ENCODE measurements at regions not wholly inside any gene's neighbourhood (a gene's known extent, or its start where the extent isn't known, plus 50 kb on each side); places are given as distances from the start of the nearest gene placed in this dataset.

DNA sequence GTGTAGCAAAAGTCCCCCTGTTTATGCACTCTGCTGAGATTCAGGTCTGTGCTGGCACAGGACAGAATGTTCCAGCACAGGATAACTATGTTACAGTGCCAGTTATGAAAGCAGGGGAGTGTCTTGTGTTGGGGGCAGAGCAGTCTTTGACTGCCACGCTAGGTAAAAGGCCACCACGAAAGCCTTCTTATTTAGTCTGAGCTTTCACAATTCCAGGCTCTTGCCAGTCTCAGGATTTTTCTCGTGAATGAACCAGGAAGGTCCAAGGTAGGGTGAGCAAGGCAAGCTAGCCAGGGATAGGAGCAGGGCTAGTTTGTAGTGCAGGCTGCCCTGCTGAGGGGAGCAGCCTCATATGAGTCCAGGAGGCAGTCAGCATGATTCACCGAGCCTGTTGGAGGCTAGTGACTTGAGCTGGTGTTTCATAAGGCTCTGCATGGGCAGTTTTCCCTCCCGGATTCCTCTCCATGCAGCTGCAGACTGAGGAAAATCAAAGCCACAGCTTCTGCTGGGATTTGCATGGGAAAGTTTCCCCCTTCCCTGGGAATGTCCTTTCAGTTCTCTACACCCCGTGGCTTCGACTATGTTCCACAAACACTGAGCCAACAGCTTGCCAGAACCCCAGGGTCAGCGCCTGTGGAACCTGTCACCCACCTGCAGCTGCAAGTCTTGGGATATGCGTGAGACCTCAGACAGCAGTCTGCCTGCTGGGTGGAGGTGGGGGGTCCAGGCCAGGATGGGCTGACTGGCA is 112.3 kb downstream of the JCAD start:
- H3K27ac ChIP-seq (ENCODE audit: low read depth, low read length, poor library complexity, severe bottlenecking) = no peak overlapping the region
- DNase-seq (ENCODE audit: low spot score) = no peak
- no TSS peak for BruUV-seq (replicated peaks)
- intact Hi-C loops (cut with micrococcal nuclease; ENCODE audit: unreplicated experiment) = no loop called here
- POLR2A ChIA-PET (ENCODE audit: low non-redundant PET) = no interaction called here
- no peaks in the 10 kb centered on the region for H3K36me3 ChIP-seq (ENCODE audit: insufficient read depth, low read length, poor library complexity, severe bottlenecking)
- H3K4me3 ChIP-seq (ENCODE audit: low read depth, low read length, poor library complexity, severe bottlenecking) = no peak overlapping the region
- no peaks in the 10 kb centered on the region for H3K27me3 ChIP-seq (replicated peaks; ENCODE audit: insufficient read depth, low read depth, low read length, poor library complexity)
- no peak for TF ChIP-seq CTCF (conservative IDR thresholded peaks at IDR 0.05; ENCODE audit: low read depth, low read length)
- no peak for TF ChIP-seq EZH2 (IDR thresholded peaks at IDR 0.05; ENCODE audit: borderline replicate concordance, low read depth, low read length, poor library complexity, severe bottlenecking)
- H3K4me1 ChIP-seq (ENCODE audit: insufficient read depth, low read length, poor library complexity, severe bottlenecking) = no peaks in the 10 kb centered on the region
- H3K9me3 ChIP-seq (ENCODE audit: low read depth, low read length, poor library complexity, severe bottlenecking) = no peaks in the 10 kb centered on the region
- CTCF ChIA-PET = no interaction called here

GRCh38 chr10:29946614-29946952 is 112.8 kb downstream of the JCAD start:
- Histone ChIP-seq H3K27me3 (replicated peaks; ENCODE audit: insufficient read depth, low read depth, low read length, poor library complexity) (no peaks in the 10 kb centered on the region), H3K36me3 (ENCODE audit: insufficient read depth, low read length, poor library complexity, severe bottlenecking) (no peaks in the 10 kb centered on the region), H3K27ac (ENCODE audit: low read depth, low read length, poor library complexity, severe bottlenecking) (no peak overlapping the region), H3K4me3 (ENCODE audit: low read depth, low read length, poor library complexity, severe bottlenecking) (no peak overlapping the region), H3K4me1 (ENCODE audit: insufficient read depth, low read length, poor library complexity, severe bottlenecking) (no peaks in the 10 kb centered on the region), H3K9me3 (ENCODE audit: low read depth, low read length, poor library complexity, severe bottlenecking) (no peaks in the 10 kb centered on the region)
- DNase-seq (ENCODE audit: low spot score) = no peak
- ChIA-PET CTCF (no interaction called here), POLR2A (ENCODE audit: low non-redundant PET) (no interaction called here)
- BruUV-seq (replicated peaks) = no TSS peak
- intact Hi-C loops (cut with micrococcal nuclease; ENCODE audit: unreplicated experiment) = no loop called here
- TF ChIP-seq EZH2 (IDR thresholded peaks at IDR 0.05; ENCODE audit: borderline replicate concordance, low read depth, low read length, poor library complexity, severe bottlenecking) = no peak
- TF ChIP-seq CTCF (conservative IDR thresholded peaks at IDR 0.05; ENCODE audit: low read depth, low read length) = no peak

- no peak overlapping the region for H3K4me3 ChIP-seq (ENCODE audit: low read depth, low read length, poor library complexity, severe bottlenecking)
- ChIA-PET POLR2A (ENCODE audit: low non-redundant PET) (no interaction called here), CTCF (no interaction called here)
- intact Hi-C loops (cut with micrococcal nuclease; ENCODE audit: unreplicated experiment) = no loop called here
- no peaks in the 10 kb centered on the region for H3K9me3 ChIP-seq (ENCODE audit: low read depth, low read length, poor library complexity, severe bottlenecking)
- H3K27ac ChIP-seq (ENCODE audit: low read depth, low read length, poor library complexity, severe bottlenecking) = no peak overlapping the region
- H3K4me1 ChIP-seq (ENCODE audit: insufficient read depth, low read length, poor library complexity, severe bottlenecking) = no peaks in the 10 kb centered on the region
- no peak for DNase-seq (ENCODE audit: low spot score)
- BruUV-seq (replicated peaks) = no TSS peak
- no peak for TF ChIP-seq EZH2 (IDR thresholded peaks at IDR 0.05; ENCODE audit: borderline replicate concordance, low read depth, low read length, poor library complexity, severe bottlenecking)
- TF ChIP-seq CTCF (conservative IDR thresholded peaks at IDR 0.05; ENCODE audit: low read depth, low read length) = no peak
- no peaks in the 10 kb centered on the region for H3K36me3 ChIP-seq (ENCODE audit: insufficient read depth, low read length, poor library complexity, severe bottlenecking)
- H3K27me3 ChIP-seq (replicated peaks; ENCODE audit: insufficient read depth, low read depth, low read length, poor library complexity) = no peaks in the 10 kb centered on the region
Observed at GRCh38 chr10:29941476-29941875, 117.9 kb downstream of the JCAD start.

All from A673 (cell line).